HEK293T (cell line): ENCODE measurements at regions not wholly inside any gene's neighbourhood (a gene's known extent, or its start where the extent isn't known, plus 50 kb on each side); places are given as distances from the start of the nearest gene placed in this dataset.

Experiments
- CTCF ChIA-PET: fragments of 350-600 bp; formaldehyde crosslinking; extraction: SDS; loops from one replicate; lab custom pipeline; 2021; ENCODE audit warnings: antibody characterized with exemption, inconsistent platforms; lab: Yijun Ruan, JAX
- POLR2A ChIA-PET: fragments of 350-600 bp; formaldehyde crosslinking; extraction: SDS; loops from one replicate; lab custom pipeline; 2020; ENCODE audit warnings: antibody characterized with exemption, inconsistent platforms; lab: Yijun Ruan, JAX
- DNase-seq: peaks from one replicate; pipeline ENCODE4 v3.0.0; 2012; ENCODE audit warnings: mixed read lengths; ENCODE audit errors: extremely low spot score
- ARNT ChIP-seq: fragments of 450-650 bp; IDR thresholded peaks from 2 replicates; pipeline ENCODE4 v1.6.1; 2017; ENCODE audit warnings: mild to moderate bottlenecking
- BHLHE40 ChIP-seq: fragments of 450-650 bp; IDR thresholded peaks from 2 replicates; pipeline ENCODE4 v1.6.1; 2016; ENCODE audit warnings: mild to moderate bottlenecking, moderate library complexity, borderline replicate concordance
- CTBP1 ChIP-seq: fragments of 450-650 bp; IDR thresholded peaks from 2 replicates; pipeline ENCODE4 v1.6.1; 2016; ENCODE audit warnings: borderline replicate concordance
- ELF4 ChIP-seq: fragments of 450-650 bp; IDR thresholded peaks from 2 replicates; pipeline ENCODE4 v1.6.1; 2017; ENCODE audit warnings: antibody characterized with exemption
- FOXA1 ChIP-seq: fragments of 450-650 bp; IDR thresholded peaks from 2 replicates; pipeline ENCODE4 v1.6.1; 2016; ENCODE audit warnings: mild to moderate bottlenecking
- FOXK2 ChIP-seq: fragments of 450-650 bp; IDR thresholded peaks from 2 replicates; pipeline ENCODE4 v1.6.1; 2016; ENCODE audit warnings: mild to moderate bottlenecking
- FOXM1 ChIP-seq: fragments of 450-650 bp; IDR thresholded peaks from 2 replicates; pipeline ENCODE4 v1.6.1; 2017; ENCODE audit warnings: mild to moderate bottlenecking, borderline replicate concordance
- HDGF ChIP-seq: fragments of 450-650 bp; IDR thresholded peaks from 2 replicates; pipeline ENCODE4 v1.6.1; 2017; ENCODE audit warnings: antibody characterized with exemption, borderline replicate concordance
- L3MBTL2 ChIP-seq: fragments of 450-650 bp; conservative IDR thresholded peaks from 2 replicates; pipeline ENCODE4 v1.6.1; 2016; ENCODE audit warnings: mild to moderate bottlenecking
- LEF1 ChIP-seq: fragments of 450-650 bp; IDR thresholded peaks from 2 replicates; pipeline ENCODE4 v1.6.1; 2017; ENCODE audit warnings: mild to moderate bottlenecking, borderline replicate concordance
- NFRKB ChIP-seq: fragments of 450-650 bp; IDR thresholded peaks from 2 replicates; pipeline ENCODE4 v1.6.1; 2016; ENCODE audit warnings: mild to moderate bottlenecking, moderate library complexity
- PKNOX1 ChIP-seq: fragments of 450-650 bp; IDR thresholded peaks from 2 replicates; pipeline ENCODE4 v1.6.1; 2016
- SP1 ChIP-seq: fragments of 450-650 bp; IDR thresholded peaks from 2 replicates; pipeline ENCODE4 v1.6.1; 2017
- SUZ12 ChIP-seq: fragments of 450-650 bp; IDR thresholded peaks from 2 replicates; pipeline ENCODE4 v1.6.1; 2016; ENCODE audit warnings: mild to moderate bottlenecking
- TARDBP ChIP-seq: fragments of 450-650 bp; IDR thresholded peaks from 2 replicates; pipeline ENCODE4 v1.6.1; 2016
- ZNF384 ChIP-seq: fragments of 450-650 bp; IDR thresholded peaks from 2 replicates; pipeline ENCODE4 v1.6.1; 2016

DNA sequence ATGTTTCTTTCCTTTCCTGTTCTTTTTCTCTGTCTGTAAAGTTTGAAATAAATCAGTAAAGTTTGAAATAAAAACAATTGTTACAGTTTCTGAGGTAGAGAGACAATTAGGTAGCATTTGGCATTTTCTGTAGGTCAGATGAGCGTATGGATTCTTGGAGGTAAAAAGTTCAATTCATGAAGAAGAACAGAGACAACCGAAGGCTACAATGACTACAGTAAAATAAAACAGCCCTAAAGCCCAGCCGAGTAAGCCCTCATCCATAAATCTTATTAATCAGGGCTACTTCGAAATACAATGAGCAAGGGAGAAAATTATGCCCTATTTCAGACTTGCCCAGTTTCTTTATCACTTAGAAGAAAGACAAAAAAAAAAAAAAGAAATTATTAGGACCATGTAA is 941.9 kb upstream of the SLC10A2 start:
- CTCF ChIA-PET, result no interaction called here
- no peak for TF ChIP-seq FOXK2
- no peak for TF ChIP-seq LEF1
- no peak for TF ChIP-seq SP1
- TF ChIP-seq ARNT, result no peak
- no peak for TF ChIP-seq BHLHE40
- no peak for TF ChIP-seq FOXA1
- no peak for TF ChIP-seq FOXM1
- no peak for TF ChIP-seq TARDBP
- DNase-seq, result no peak
- POLR2A ChIA-PET, result no interaction called here

- POLR2A ChIA-PET, result no interaction called here
- TF ChIP-seq ELF4 (no peak), PKNOX1 (peak; percentile 52)
- DNase-seq, result no peak
- CTCF ChIA-PET, result no interaction called here
Measured at GRCh38 chr13:104006625-104007075, 940.4 kb upstream of the SLC10A2 start.

GRCh38 chr13:104004572-104004971 is 938.4 kb upstream of the SLC10A2 start:
- TF ChIP-seq SUZ12 (no peak), ARNT (no peak), FOXM1 (no peak)
- POLR2A ChIA-PET, result no interaction called here

GRCh38 chr13:104002216-104002615 is 936.0 kb upstream of the SLC10A2 start:
- no peak for DNase-seq
- ChIA-PET POLR2A (no interaction called here), CTCF (no interaction called here)
- no peak for TF ChIP-seq FOXM1
- TF ChIP-seq BHLHE40, result no peak
- TF ChIP-seq L3MBTL2, result no peak
- TF ChIP-seq ZNF384, result no peak
- TF ChIP-seq SP1, result no peak
- no peak for TF ChIP-seq HDGF
- no peak for TF ChIP-seq ELF4
- TF ChIP-seq CTBP1, result no peak
- no peak for TF ChIP-seq TARDBP
- no peak for TF ChIP-seq PKNOX1
- TF ChIP-seq FOXA1, result no peak
- no peak for TF ChIP-seq SUZ12
- TF ChIP-seq LEF1, result no peak
- TF ChIP-seq ARNT, result no peak
- TF ChIP-seq NFRKB, result no peak
- TF ChIP-seq FOXK2, result no peak

More at GRCh38 chr13:104004572-104004971, 938.4 kb upstream of the SLC10A2 start:
- DNase-seq, result no peak
- CTCF ChIA-PET, result no interaction called here

GRCh38 chr13:104001766-104002165 is 935.5 kb upstream of the SLC10A2 start:
- POLR2A ChIA-PET, result no interaction called here
- no peak for TF ChIP-seq ARNT
- TF ChIP-seq SP1, result no peak
- no peak for TF ChIP-seq LEF1
- TF ChIP-seq ELF4, result no peak
- TF ChIP-seq TARDBP, result no peak
- no peak for TF ChIP-seq L3MBTL2
- no peak for TF ChIP-seq FOXK2
- TF ChIP-seq FOXM1, result no peak
- no peak for TF ChIP-seq ZNF384
- no peak for TF ChIP-seq SUZ12
- no peak for TF ChIP-seq NFRKB
- no peak for TF ChIP-seq CTBP1
- no peak for DNase-seq
- CTCF ChIA-PET, result no interaction called here

GRCh38 chr13:103996733-103997132 is 930.5 kb upstream of the SLC10A2 start:
- CTCF ChIA-PET, result no interaction called here
- TF ChIP-seq FOXA1 (no peak), TARDBP (no peak), L3MBTL2 (no peak), FOXK2 (no peak), ZNF384 (no peak), ARNT (no peak), NFRKB (no peak), ELF4 (no peak)
- POLR2A ChIA-PET, result no interaction called here
- DNase-seq, result no peak

- POLR2A ChIA-PET, result no interaction called here
- CTCF ChIA-PET, result no interaction called here
- TF ChIP-seq SUZ12 (no peak), CTBP1 (no peak), SP1 (no peak), NFRKB (no peak), FOXM1 (no peak), ARNT (no peak), LEF1 (no peak), ELF4 (no peak), HDGF (no peak), BHLHE40 (no peak)
- no peak for DNase-seq
Measured at GRCh38 chr13:103983948-103984347, 917.7 kb upstream of the SLC10A2 start.

- DNase-seq, result no peak
- TF ChIP-seq FOXK2, result no peak
- ChIA-PET CTCF (no interaction called here), POLR2A (no interaction called here)
Measured at GRCh38 chr13:103976371-103976770, 910.2 kb upstream of the SLC10A2 start.
